H1 (cell line): ENCODE measurements at regions not wholly inside any gene's neighbourhood (a gene's known extent, or its start where the extent isn't known, plus 50 kb on each side); places are given as distances from the start of the nearest gene placed in this dataset.

ENCODE experiments used
- CTCF ChIA-PET: fragments of 300-600 bp; sonication (Branson Sonifier 250); formaldehyde crosslinking; loops from one replicate; lab custom pipeline; 2021; ENCODE audit not compliant: partially characterized antibody; lab: Charles Lee
- POLR2A ChIA-PET: fragments of 300-600 bp; sonication (Branson Sonifier 250); formaldehyde crosslinking; loops from one replicate; lab custom pipeline; 2021; ENCODE audit warnings: inconsistent platforms; ENCODE audit not compliant: partially characterized antibody; lab: Charles Lee
- DNase-seq, 2 experiments: peaks; one replicate each; pipeline versions ENCODE4 v3.0.0 to v3.0.0-alpha.2; 2010 to 2022; ENCODE audit warnings: low spot score in 2 of 2, low read depth in 1 of 2, mixed read lengths in 1 of 2
- FAIRE-seq: peaks from 2 replicates; lab custom pipeline; 2011; peaks lifted over from hg19 to GRCh38; lab: Jason Lieb, UNC
- H2AFZ ChIP-seq: 2 replicates; pipeline ENCODE4 v1.8.1; 2012; ENCODE audit warnings: low read length, inconsistent platforms
- H2AK5ac ChIP-seq: 2 replicates; pipeline ENCODE4 v1.6.1; 2013; ENCODE audit warnings: low read depth, low read length
- H2BK120ac ChIP-seq: replicated peaks from 2 replicates; pipeline ENCODE3; 2013; ENCODE audit warnings: low read depth, low read length, inconsistent platforms
- H2BK12ac ChIP-seq: 2 replicates; pipeline ENCODE4 v1.6.1; 2013; ENCODE audit warnings: low read depth, low read length
- H2BK15ac ChIP-seq: 2 replicates; pipeline ENCODE4 v1.6.1; 2013; ENCODE audit warnings: low read length
- H2BK20ac ChIP-seq: 2 replicates; pipeline ENCODE4 v1.6.1; 2013; ENCODE audit warnings: low read length
- H2BK5ac ChIP-seq: 2 replicates; pipeline ENCODE4 v1.6.1; 2013; ENCODE audit warnings: low read depth, low read length
- H3K14ac ChIP-seq: 2 replicates; pipeline ENCODE4 v1.6.1; 2013; ENCODE audit warnings: inconsistent platforms; ENCODE audit not compliant: insufficient read length
- H3K18ac ChIP-seq: 2 replicates; pipeline ENCODE4 v1.6.1; 2013; ENCODE audit warnings: low read length; ENCODE audit errors: extremely low read depth
- H3K23ac ChIP-seq: 2 replicates; pipeline ENCODE4 v1.6.1; 2013; ENCODE audit warnings: inconsistent platforms; ENCODE audit not compliant: insufficient read length
- H3K23me2 ChIP-seq: 2 replicates; pipeline ENCODE4 v1.6.1; 2013; ENCODE audit warnings: low read depth, low read length
- H3K27ac ChIP-seq: 2 replicates; pipeline ENCODE4 v1.6.1; 2011; ENCODE audit warnings: low read depth, low read length, inconsistent platforms
- H3K27me3 ChIP-seq, 4 experiments: replicated peaks in 1 of 4; 1 replicate in 1 of 4; 2 replicates in 3 of 4; pipeline versions ENCODE4 v1.6.1 to v1.8.1; 2011 to 2013; ENCODE audit warnings: low read length in 3 of 4, mild to moderate bottlenecking in 3 of 4, inconsistent platforms in 2 of 4, mixed read lengths in 2 of 4, moderate library complexity in 1 of 4; ENCODE audit not compliant: control insufficient read depth in 3 of 4, insufficient read depth in 3 of 4; ENCODE audit errors: extremely low read depth in 1 of 4
- H3K36me3 ChIP-seq, 4 experiments: 2 replicates each; pipeline versions ENCODE4 v1.6.1 to v1.8.1; 2011 to 2013; ENCODE audit warnings: mild to moderate bottlenecking in 4 of 4, low read length in 3 of 4, moderate library complexity in 2 of 4, control low read depth in 1 of 4, inconsistent platforms in 1 of 4; ENCODE audit not compliant: insufficient read depth in 4 of 4, control insufficient read depth in 2 of 4
- H3K4ac ChIP-seq: replicated peaks from 2 replicates; pipeline ENCODE3; 2013; ENCODE audit warnings: low read length, low read depth, mixed read lengths, inconsistent platforms; ENCODE audit not compliant: insufficient read length
- H3K4me1 ChIP-seq, 4 experiments: replicated peaks in 1 of 4; 1 replicate in 1 of 4; 2 replicates in 3 of 4; pipeline versions ENCODE4 v1.6.1 to v1.8.1; 2011 to 2013; ENCODE audit warnings: low read length in 3 of 4, inconsistent platforms in 2 of 4, mixed read lengths in 1 of 4; ENCODE audit not compliant: insufficient read depth in 4 of 4, control insufficient read depth in 3 of 4
- H3K4me2 ChIP-seq, 2 experiments: 2 replicates each; pipeline versions ENCODE4 v1.6.1 to v1.8.1; 2011 to 2013; ENCODE audit warnings: low read depth in 2 of 2, low read length in 2 of 2, control low read depth in 1 of 2, inconsistent platforms in 1 of 2, mild to moderate bottlenecking in 1 of 2; ENCODE audit not compliant: insufficient read depth in 1 of 2
- H3K4me3 ChIP-seq, 4 experiments: fragments of 200-600, 300-600 bp in 1 of 4; sonication (generic), shearing (Covaris generic), sonication (Bioruptor Twin) in 1 of 4; 2 replicates each; pipeline versions ENCODE4 v1.5.1 to v1.8.1; 2011 to 2016; ENCODE audit warnings: low read length in 4 of 4, low read depth in 3 of 4, control low read depth in 2 of 4, inconsistent platforms in 2 of 4, mild to moderate bottlenecking in 2 of 4, mixed read lengths in 1 of 4, moderate library complexity in 1 of 4; ENCODE audit not compliant: insufficient read depth in 2 of 4; ENCODE audit errors: extremely low read depth in 1 of 4
- H3K56ac ChIP-seq: replicated peaks from 2 replicates; pipeline ENCODE3; 2013; ENCODE audit warnings: low read depth, mild to moderate bottlenecking, mixed read lengths, low read length, inconsistent platforms; ENCODE audit not compliant: insufficient read length
- H3K79me1 ChIP-seq: 2 replicates; pipeline ENCODE4 v1.6.1; 2013; ENCODE audit warnings: low read depth, low read length, control low read depth
- H3K79me2 ChIP-seq, 2 experiments: 2 replicates each; pipeline versions ENCODE4 v1.6.1 to v1.8.1; 2012 to 2013; ENCODE audit warnings: low read length in 2 of 2, mild to moderate bottlenecking in 2 of 2, inconsistent platforms in 1 of 2; ENCODE audit not compliant: insufficient read depth in 2 of 2, control insufficient read depth in 1 of 2
- H3K9ac ChIP-seq, 4 experiments: replicated peaks in 1 of 4; 1 replicate in 1 of 4; 2 replicates in 3 of 4; pipeline versions ENCODE4 v1.6.1 to v1.8.1; 2011 to 2013; ENCODE audit warnings: low read depth in 3 of 4, low read length in 3 of 4, control low read depth in 2 of 4, mild to moderate bottlenecking in 2 of 4, moderate library complexity in 2 of 4, inconsistent platforms in 1 of 4; ENCODE audit errors: extremely low read depth in 1 of 4
- H3K9me3 ChIP-seq, 2 experiments: 2 replicates each; pipeline versions ENCODE4 v1.6.1 to v1.8.1; 2012 to 2013; ENCODE audit warnings: mild to moderate bottlenecking in 2 of 2, moderate library complexity in 2 of 2, control low read depth in 1 of 2, inconsistent platforms in 1 of 2, low read depth in 1 of 2, low read length in 1 of 2, mixed read lengths in 1 of 2; ENCODE audit not compliant: insufficient read depth in 2 of 2
- H4K20me1 ChIP-seq, 2 experiments: replicated peaks in 1 of 2; 2 replicates each; pipeline versions ENCODE3 to v1.8.1; 2011 to 2013; ENCODE audit warnings: inconsistent platforms in 2 of 2, low read length in 2 of 2, mild to moderate bottlenecking in 1 of 2; ENCODE audit not compliant: insufficient read depth in 2 of 2, control insufficient read depth in 1 of 2
- H4K5ac ChIP-seq: 2 replicates; pipeline ENCODE4 v1.6.1; 2013; ENCODE audit warnings: low read length, low read depth, mixed read lengths, inconsistent platforms; ENCODE audit not compliant: insufficient read length
- H4K8ac ChIP-seq: 2 replicates; pipeline ENCODE4 v1.8.0; 2013; ENCODE audit warnings: mild to moderate bottlenecking, moderate library complexity, low read length, inconsistent platforms; ENCODE audit not compliant: insufficient read depth; ENCODE audit errors: extremely low read depth
- H4K91ac ChIP-seq: replicated peaks from 2 replicates; pipeline ENCODE3; 2013; ENCODE audit warnings: low read length, mixed read lengths, inconsistent platforms; ENCODE audit not compliant: insufficient read length
- ASH2L ChIP-seq: fragments of 200-600, 300-600 bp; sonication (generic); IDR thresholded peaks from one replicate; pipeline ENCODE4 v1.7.1; 2017; ENCODE audit warnings: low read length
- ATF2 ChIP-seq: IDR thresholded peaks from 2 replicates; pipeline ENCODE4 v1.6.1; 2012; ENCODE audit warnings: low read length, inconsistent platforms
- BACH1 ChIP-seq: IDR thresholded peaks from 2 replicates; pipeline ENCODE4 v1.6.1; 2012; ENCODE audit warnings: low read length, improper control_type of control experiment
- MAX ChIP-seq: IDR thresholded peaks from 2 replicates; pipeline ENCODE4 v1.6.1; 2012; ENCODE audit warnings: inconsistent platforms
- PHF8 ChIP-seq: fragments of 200-600 bp; sonication (generic); conservative IDR thresholded peaks from 2 replicates; pipeline ENCODE4 v1.7.1; 2012; ENCODE audit warnings: low read depth, mild to moderate bottlenecking, inconsistent platforms, low read length, moderate library complexity
- RBBP5 ChIP-seq: IDR thresholded peaks from 2 replicates; pipeline ENCODE4 v1.7.1; 2012; ENCODE audit warnings: low read depth, mild to moderate bottlenecking, inconsistent platforms, low read length, moderate library complexity, borderline replicate concordance
- SP1 ChIP-seq: IDR thresholded peaks from 2 replicates; pipeline ENCODE4 v1.6.1; 2011; ENCODE audit warnings: low read depth, low read length
- WGBS, 2 experiments: shearing (Covaris generic) in 1 of 2; methylation state at CpG; one replicate each; pipeline versions ENCODE4 v1.1.6 to v1.1.7; 2013 to 2015; ENCODE audit warnings: low lambda C conversion rate in 2 of 2, mixed read lengths in 2 of 2, inconsistent platforms in 1 of 2, low coverage in 1 of 2, missing lambda C conversion rate in 1 of 2; ENCODE audit not compliant: insufficient replicate concordance in 2 of 2, insufficient coverage in 1 of 2, insufficient read length in 1 of 2; ENCODE audit errors: extremely low coverage in 1 of 2, missing lambda C conversion rate in 1 of 2; 5-methylcytosine and 5-hydroxymethylcytosine counted together

- Histone ChIP-seq H2BK12ac (no peak overlapping the region), H2AFZ (no peak overlapping the region), H2BK15ac (no peak overlapping the region), H3K27ac (no peak overlapping the region), H3K18ac (no peak overlapping the region), H3K14ac (no peak overlapping the region), H4K8ac (no peak overlapping the region), H3K4me1 (no peaks in the 10 kb centered on the region; a peak in 2 of 7 replicates), H2BK5ac (no peak overlapping the region), H4K20me1 (no peaks in the 10 kb centered on the region), H3K9ac (no peak overlapping the region), H3K4me2 (no peak overlapping the region), H3K27me3 (no peaks in the 10 kb centered on the region)
- WGBS, 2 experiments: 91% methylated on average over 3 of the region's 3 CpGs; no CpG with 5 or more reads in 1 of the 2 experiments
- DNase-seq: peak in 1 of 2 experiments; percentile 28
- POLR2A ChIA-PET: no interaction called here
- TF ChIP-seq SP1: no peak
- TF ChIP-seq ASH2L: no peak
- TF ChIP-seq BACH1: no peak
- TF ChIP-seq RBBP5: no peak
- no peak for TF ChIP-seq PHF8
- no peak for TF ChIP-seq ATF2
- no peak for TF ChIP-seq MAX
- TF ChIP-seq, all 59 proteins: peak for 0
- Histone ChIP-seq H4K91ac (no peak overlapping the region), H3K9me3 (peaks cover 0 to 5% of the 10 kb centered on the region in 2 experiments; a peak in 1 of 4 replicates), H2BK120ac (no peak overlapping the region), H3K36me3 (no peaks in the 10 kb centered on the region), H3K4ac (no peak overlapping the region), H3K56ac (no peak overlapping the region), H2AK5ac (no peak overlapping the region), H3K23me2 (no peaks in the 10 kb centered on the region), H3K79me2 (no peaks in the 10 kb centered on the region), H3K79me1 (no peaks in the 10 kb centered on the region), H3K23ac (no peak overlapping the region), H2BK20ac (no peak overlapping the region), H4K5ac (no peak overlapping the region), H3K4me3 (no peak overlapping the region)
- no peak for FAIRE-seq
- CTCF ChIA-PET: interaction anchor here (0.9 to 16.4 kb wide), 4 partner anchors 18 to 167 kb away, joined by 3 to 163 read pairs (median 4); no protein-coding TSS in a partner anchor
Measured at GRCh38 chr1:29682919-29683295, 446.6 kb downstream of the PTPRU start.
